HepG2 (cell line): ENCODE measurements at regions not wholly inside any gene's neighbourhood (a gene's known extent, or its start where the extent isn't known, plus 50 kb on each side); places are given as distances from the start of the nearest gene placed in this dataset.

Experiments used
- ATF7 ChIP-seq, 2 experiments: fragments of 450-650 bp in 1 of 2; sonication (generic) in 1 of 2; formaldehyde crosslinking in 1 of 2; IDR thresholded peaks; 2 replicates each; pipeline versions ENCODE4 v1.4.0 to v1.6.1; 2016 to 2020; ENCODE audit warnings: antibody characterized with exemption in 1 of 2, mild to moderate bottlenecking in 1 of 2, missing genetic modification reagents in 1 of 2
- HNF4A ChIP-seq: sonication (generic); formaldehyde crosslinking; IDR thresholded peaks from 2 replicates; pipeline ENCODE4 v1.4.0; 2020; ENCODE audit warnings: missing genetic modification reagents
- KMT2A ChIP-seq: sonication (generic); formaldehyde crosslinking; IDR thresholded peaks from 2 replicates; pipeline ENCODE4 v1.4.0; 2020; ENCODE audit warnings: missing genetic modification reagents
- NFE2L1 ChIP-seq: sonication (generic); formaldehyde crosslinking; IDR thresholded peaks from 2 replicates; pipeline ENCODE4 v1.4.0; 2020; ENCODE audit warnings: missing genetic modification reagents, mild to moderate bottlenecking, borderline replicate concordance
- NR2F1 ChIP-seq, 2 experiments: fragments of 450-650 bp in 1 of 2; formaldehyde crosslinking in 1 of 2; IDR thresholded peaks; 2 replicates each; pipeline versions ENCODE4 v1.5.0 to v1.6.1; 2016 to 2020; ENCODE audit warnings: mild to moderate bottlenecking in 1 of 2, missing compliant biosample characterization in 1 of 2, missing genetic modification reagents in 1 of 2, moderate library complexity in 1 of 2
- RFX1 ChIP-seq: fragments of 450-650 bp; IDR thresholded peaks from 2 replicates; pipeline ENCODE4 v1.6.1; 2017
- SMYD3 ChIP-seq: sonication (generic); formaldehyde crosslinking; IDR thresholded peaks from 2 replicates; pipeline ENCODE4 v1.8.1; 2023; ENCODE audit warnings: mild to moderate bottlenecking, missing genetic modification reagents
- SOX13 ChIP-seq, 3 experiments: fragments of 450-650 bp in 1 of 3; sonication (generic) in 1 of 3; formaldehyde crosslinking in 1 of 3; IDR thresholded peaks in 2 of 3; conservative IDR thresholded peaks in 1 of 3; 2 replicates each; pipeline versions ENCODE4 v1.5.0 to v1.6.1; 2016 to 2020; ENCODE audit warnings: antibody characterized with exemption in 1 of 3, mild to moderate bottlenecking in 1 of 3, missing compliant biosample characterization in 1 of 3, missing genetic modification reagents in 1 of 3, moderate library complexity in 1 of 3
- TEAD3 ChIP-seq: optimal IDR thresholded peaks from 2 replicates; pipeline ENCODE3; 2016; ENCODE audit warnings: borderline replicate concordance
- YEATS4 ChIP-seq: sonication (generic); formaldehyde crosslinking; IDR thresholded peaks from 2 replicates; pipeline ENCODE4 v1.4.0; 2020; ENCODE audit warnings: missing genetic modification reagents, borderline replicate concordance
- ZBTB42 ChIP-seq: sonication (generic); formaldehyde crosslinking; IDR thresholded peaks from 2 replicates; pipeline ENCODE4 v1.5.0; 2020; ENCODE audit warnings: mild to moderate bottlenecking, missing genetic modification reagents
- ZNF562 ChIP-seq: sonication (generic); formaldehyde crosslinking; IDR thresholded peaks from 2 replicates; pipeline ENCODE4 v1.8.0; 2022; ENCODE audit warnings: missing genetic modification reagents, borderline replicate concordance
- ZNF572 ChIP-seq: sonication (generic); formaldehyde crosslinking; IDR thresholded peaks from 2 replicates; pipeline ENCODE4 v1.5.1; 2020; ENCODE audit warnings: mild to moderate bottlenecking, missing genetic modification reagents
- ZNF629 ChIP-seq: sonication (generic); formaldehyde crosslinking; conservative IDR thresholded peaks from 2 replicates; pipeline ENCODE4 v1.5.0; 2020; ENCODE audit warnings: missing genetic modification reagents
- ZNF660 ChIP-seq: sonication (generic); formaldehyde crosslinking; IDR thresholded peaks from 2 replicates; pipeline ENCODE4 v1.5.1; 2020; ENCODE audit warnings: mild to moderate bottlenecking, low read depth, missing genetic modification reagents, borderline replicate concordance
- ZNF761 ChIP-seq: sonication (generic); formaldehyde crosslinking; conservative IDR thresholded peaks from 2 replicates; pipeline ENCODE4 v1.4.0; 2020; ENCODE audit warnings: mild to moderate bottlenecking, missing genetic modification reagents
- ZSCAN9 ChIP-seq: IDR thresholded peaks from 2 replicates; pipeline ENCODE4 v1.6.1; 2016; ENCODE audit warnings: borderline replicate concordance
- TF ChIP-seq, protein P1 (sequence below): sonication (generic); formaldehyde crosslinking; IDR thresholded peaks from 2 replicates; pipeline ENCODE4 v1.5.0; 2020; ENCODE audit warnings: mild to moderate bottlenecking, missing genetic modification reagents
- TF ChIP-seq, protein P2 (sequence below): conservative IDR thresholded peaks from 2 replicates; pipeline ENCODE4 v1.6.1; 2018; ENCODE audit warnings: missing genetic modification reagents
- TF ChIP-seq, protein P3 (sequence below): sonication (generic); formaldehyde crosslinking; IDR thresholded peaks from 2 replicates; pipeline ENCODE4 v1.5.0; 2020; ENCODE audit warnings: mild to moderate bottlenecking, missing genetic modification reagents, borderline replicate concordance
- TF ChIP-seq, protein P4 (sequence below): sonication (generic); formaldehyde crosslinking; IDR thresholded peaks from 2 replicates; pipeline ENCODE4 v1.4.0; 2020; ENCODE audit warnings: missing genetic modification reagents, borderline replicate concordance

DNA sequence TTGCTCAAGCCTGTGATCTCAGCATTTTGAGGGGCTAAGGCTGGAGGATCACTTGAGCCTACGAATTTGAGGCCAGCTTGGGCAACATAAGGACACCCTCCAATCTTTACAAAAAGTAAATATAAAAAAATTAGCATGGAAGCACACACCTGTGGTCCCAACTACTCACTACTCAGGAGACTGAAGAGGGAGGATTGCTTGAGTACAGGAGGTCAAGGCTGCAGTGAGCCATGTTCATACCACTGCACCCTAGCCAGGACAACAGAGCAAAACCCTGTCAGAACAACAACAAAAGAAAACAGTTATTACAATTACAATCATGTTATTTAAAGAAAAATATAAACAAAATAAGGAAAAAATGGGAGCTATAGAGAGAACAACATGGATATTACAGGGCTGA lies 82.5 kb upstream of the TNFAIP3 start (continued):
- TF ChIP-seq ZNF629 (no peak), YEATS4 (CRISPR knock-in tag) (no peak), ATF7 (IDR thresholded peaks at IDR 0.05) (no peak), ATF7 (CRISPR knock-in tag; IDR thresholded peaks at IDR 0.05) (no peak), RFX1 (no peak), ZNF660 (no peak), ZBTB42 (no peak), ZSCAN9 (CRISPR knock-in tag) (no peak), KMT2A (CRISPR knock-in tag) (no peak), ZNF562 (CRISPR knock-in tag) (no peak), ZNF761 (no peak), TEAD3 (CRISPR knock-in tag) (peak; percentile 27), SOX13 (IDR thresholded peaks at IDR 0.05) (no peak), SOX13 (CRISPR knock-in tag; conservative IDR thresholded peaks at IDR 0.05 in 1 of 2, IDR thresholded peaks at IDR 0.05 in 1 of 2) (peak in 1 of 2 experiments; percentile 13; a peak in 1 of 4 replicates), SMYD3 (CRISPR knock-in tag) (no peak), HNF4A (CRISPR knock-in tag) (peak; percentile 58), NFE2L1 (CRISPR knock-in tag) (no peak), ZNF572 (CRISPR knock-in tag) (no peak), NR2F1 (CRISPR knock-in tag; IDR thresholded peaks at IDR 0.05) (0 out of 4 replicates have a peak, but pooled peaks of 1 of the 2 experiments have one; percentile 15)
- TF ChIP-seq, protein P1, sequence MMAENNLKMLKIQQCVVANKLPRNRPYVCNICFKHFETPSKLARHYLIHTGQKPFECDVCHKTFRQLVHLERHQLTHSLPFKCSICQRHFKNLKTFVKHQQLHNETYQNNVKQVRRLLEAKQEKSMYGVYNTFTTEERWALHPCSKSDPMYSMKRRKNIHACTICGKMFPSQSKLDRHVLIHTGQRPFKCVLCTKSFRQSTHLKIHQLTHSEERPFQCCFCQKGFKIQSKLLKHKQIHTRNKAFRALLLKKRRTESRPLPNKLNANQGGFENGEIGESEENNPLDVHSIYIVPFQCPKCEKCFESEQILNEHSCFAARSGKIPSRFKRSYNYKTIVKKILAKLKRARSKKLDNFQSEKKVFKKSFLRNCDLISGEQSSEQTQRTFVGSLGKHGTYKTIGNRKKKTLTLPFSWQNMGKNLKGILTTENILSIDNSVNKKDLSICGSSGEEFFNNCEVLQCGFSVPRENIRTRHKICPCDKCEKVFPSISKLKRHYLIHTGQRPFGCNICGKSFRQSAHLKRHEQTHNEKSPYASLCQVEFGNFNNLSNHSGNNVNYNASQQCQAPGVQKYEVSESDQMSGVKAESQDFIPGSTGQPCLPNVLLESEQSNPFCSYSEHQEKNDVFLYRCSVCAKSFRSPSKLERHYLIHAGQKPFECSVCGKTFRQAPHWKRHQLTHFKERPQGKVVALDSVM (CRISPR knock-in tag): peak; percentile 92
- TF ChIP-seq, protein P2, sequence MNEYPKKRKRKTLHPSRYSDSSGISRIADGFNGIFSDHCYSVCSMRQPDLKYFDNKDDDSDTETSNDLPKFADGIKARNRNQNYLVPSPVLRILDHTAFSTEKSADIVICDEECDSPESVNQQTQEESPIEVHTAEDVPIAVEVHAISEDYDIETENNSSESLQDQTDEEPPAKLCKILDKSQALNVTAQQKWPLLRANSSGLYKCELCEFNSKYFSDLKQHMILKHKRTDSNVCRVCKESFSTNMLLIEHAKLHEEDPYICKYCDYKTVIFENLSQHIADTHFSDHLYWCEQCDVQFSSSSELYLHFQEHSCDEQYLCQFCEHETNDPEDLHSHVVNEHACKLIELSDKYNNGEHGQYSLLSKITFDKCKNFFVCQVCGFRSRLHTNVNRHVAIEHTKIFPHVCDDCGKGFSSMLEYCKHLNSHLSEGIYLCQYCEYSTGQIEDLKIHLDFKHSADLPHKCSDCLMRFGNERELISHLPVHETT (CRISPR knock-in tag): no peak
- TF ChIP-seq, protein P3, sequence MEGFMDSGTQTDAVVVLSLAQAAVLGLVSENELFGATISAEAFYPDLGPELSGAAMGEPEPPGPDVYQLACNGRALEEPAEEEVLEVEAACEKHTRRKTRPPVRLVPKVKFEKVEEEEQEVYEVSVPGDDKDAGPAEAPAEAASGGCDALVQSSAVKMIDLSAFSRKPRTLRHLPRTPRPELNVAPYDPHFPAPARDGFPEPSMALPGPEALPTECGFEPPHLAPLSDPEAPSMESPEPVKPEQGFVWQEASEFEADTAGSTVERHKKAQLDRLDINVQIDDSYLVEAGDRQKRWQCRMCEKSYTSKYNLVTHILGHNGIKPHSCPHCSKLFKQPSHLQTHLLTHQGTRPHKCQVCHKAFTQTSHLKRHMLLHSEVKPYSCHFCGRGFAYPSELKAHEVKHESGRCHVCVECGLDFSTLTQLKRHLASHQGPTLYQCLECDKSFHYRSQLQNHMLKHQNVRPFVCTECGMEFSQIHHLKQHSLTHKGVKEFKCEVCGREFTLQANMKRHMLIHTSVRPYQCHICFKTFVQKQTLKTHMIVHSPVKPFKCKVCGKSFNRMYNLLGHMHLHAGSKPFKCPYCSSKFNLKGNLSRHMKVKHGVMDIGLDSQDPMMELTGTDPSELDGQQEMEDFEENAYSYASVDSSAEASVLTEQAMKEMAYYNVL: no peak
- TF ChIP-seq, protein P4, sequence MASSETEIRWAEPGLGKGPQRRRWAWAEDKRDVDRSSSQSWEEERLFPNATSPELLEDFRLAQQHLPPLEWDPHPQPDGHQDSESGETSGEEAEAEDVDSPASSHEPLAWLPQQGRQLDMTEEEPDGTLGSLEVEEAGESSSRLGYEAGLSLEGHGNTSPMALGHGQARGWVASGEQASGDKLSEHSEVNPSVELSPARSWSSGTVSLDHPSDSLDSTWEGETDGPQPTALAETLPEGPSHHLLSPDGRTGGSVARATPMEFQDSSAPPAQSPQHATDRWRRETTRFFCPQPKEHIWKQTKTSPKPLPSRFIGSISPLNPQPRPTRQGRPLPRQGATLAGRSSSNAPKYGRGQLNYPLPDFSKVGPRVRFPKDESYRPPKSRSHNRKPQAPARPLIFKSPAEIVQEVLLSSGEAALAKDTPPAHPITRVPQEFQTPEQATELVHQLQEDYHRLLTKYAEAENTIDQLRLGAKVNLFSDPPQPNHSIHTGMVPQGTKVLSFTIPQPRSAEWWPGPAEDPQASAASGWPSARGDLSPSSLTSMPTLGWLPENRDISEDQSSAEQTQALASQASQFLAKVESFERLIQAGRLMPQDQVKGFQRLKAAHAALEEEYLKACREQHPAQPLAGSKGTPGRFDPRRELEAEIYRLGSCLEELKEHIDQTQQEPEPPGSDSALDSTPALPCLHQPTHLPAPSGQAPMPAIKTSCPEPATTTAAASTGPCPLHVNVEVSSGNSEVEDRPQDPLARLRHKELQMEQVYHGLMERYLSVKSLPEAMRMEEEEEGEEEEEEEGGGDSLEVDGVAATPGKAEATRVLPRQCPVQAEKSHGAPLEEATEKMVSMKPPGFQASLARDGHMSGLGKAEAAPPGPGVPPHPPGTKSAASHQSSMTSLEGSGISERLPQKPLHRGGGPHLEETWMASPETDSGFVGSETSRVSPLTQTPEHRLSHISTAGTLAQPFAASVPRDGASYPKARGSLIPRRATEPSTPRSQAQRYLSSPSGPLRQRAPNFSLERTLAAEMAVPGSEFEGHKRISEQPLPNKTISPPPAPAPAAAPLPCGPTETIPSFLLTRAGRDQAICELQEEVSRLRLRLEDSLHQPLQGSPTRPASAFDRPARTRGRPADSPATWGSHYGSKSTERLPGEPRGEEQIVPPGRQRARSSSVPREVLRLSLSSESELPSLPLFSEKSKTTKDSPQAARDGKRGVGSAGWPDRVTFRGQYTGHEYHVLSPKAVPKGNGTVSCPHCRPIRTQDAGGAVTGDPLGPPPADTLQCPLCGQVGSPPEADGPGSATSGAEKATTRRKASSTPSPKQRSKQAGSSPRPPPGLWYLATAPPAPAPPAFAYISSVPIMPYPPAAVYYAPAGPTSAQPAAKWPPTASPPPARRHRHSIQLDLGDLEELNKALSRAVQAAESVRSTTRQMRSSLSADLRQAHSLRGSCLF (CRISPR knock-in tag): no peak
